Stimulated activated CD4-positive, alpha-beta T cell treated with anti-CD3 and anti-CD28 coated beads, TNF-alpha, amount 100 ng/mL, for 4 hours (primary cell): ENCODE measurements at regions not wholly inside any gene's neighbourhood (a gene's known extent, or its start where the extent isn't known, plus 50 kb on each side); places are given as distances from the start of the nearest gene placed in this dataset.
"Not testable (repeated sequence)": the region's sequence is repeated elsewhere in the genome, so short reads cannot be mapped to it uniquely, and the experiment has no call there.

ENCODE experiments used
- DNase-seq, 3 experiments: peaks; one replicate each; pipeline ENCODE4 v3.0.0-alpha.2; 2020; ENCODE audit warnings: low read depth in 3 of 3

- DNase-seq: no peak
These were observed 266.2 kb downstream of the KCTD12 start for GRCh38 chr13:76620036-76620435.

GRCh38 chr13:76619631-76620030 is 266.6 kb downstream of the KCTD12 start:
- DNase-seq: no peak

- DNase-seq: no peak
These were observed 275.3 kb downstream of the KCTD12 start for GRCh38 chr13:76610819-76611415.

GRCh38 chr13:76609643-76610042 is 276.6 kb downstream of the KCTD12 start:
- DNase-seq: no peak

DNA sequence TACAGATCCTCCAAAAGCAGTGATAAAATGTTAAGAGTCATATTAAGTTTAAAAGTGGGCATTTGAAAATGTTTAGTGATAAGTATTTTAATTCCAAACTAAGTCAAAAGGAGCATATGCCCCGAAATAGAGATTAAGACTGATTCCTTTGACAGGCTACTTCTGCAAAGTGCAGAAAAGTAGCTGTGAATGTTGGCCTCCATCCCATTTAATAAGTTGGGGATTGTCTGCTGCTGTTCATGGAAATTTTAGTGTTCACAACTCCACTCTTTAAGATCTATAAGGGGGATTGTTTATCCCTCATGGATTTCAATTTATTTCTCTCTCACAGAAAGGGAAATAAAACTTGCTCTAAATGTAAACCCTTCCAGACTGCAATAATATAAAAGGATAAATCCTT is 278.3 kb downstream of the KCTD12 start:
- DNase-seq: no peak

- DNase-seq: no peak
These were observed 286.1 kb downstream of the KCTD12 start for GRCh38 chr13:76600081-76600480.

DNA sequence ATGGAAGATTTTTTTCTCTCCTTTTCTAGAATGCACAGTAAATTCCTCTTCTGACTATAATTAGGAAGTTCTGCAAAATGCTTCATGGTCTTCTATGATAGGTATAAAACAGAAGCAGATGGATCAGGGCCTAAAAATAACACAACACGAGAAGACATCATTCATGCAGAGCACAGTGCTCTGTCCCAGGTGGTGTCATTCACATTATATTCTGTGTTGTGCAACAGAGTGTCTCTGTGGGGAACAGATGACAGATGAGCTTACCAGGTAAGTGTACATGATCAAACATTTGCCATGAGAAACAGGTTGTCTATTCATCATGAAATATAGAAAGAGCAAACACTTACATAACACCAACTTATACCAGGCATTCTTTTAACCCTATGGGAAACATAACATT is 288.3 kb downstream of the KCTD12 start:
- no peak for DNase-seq

- DNase-seq: no peak
These were observed 290.0 kb downstream of the KCTD12 start for GRCh38 chr13:76596216-76596615.

DNA sequence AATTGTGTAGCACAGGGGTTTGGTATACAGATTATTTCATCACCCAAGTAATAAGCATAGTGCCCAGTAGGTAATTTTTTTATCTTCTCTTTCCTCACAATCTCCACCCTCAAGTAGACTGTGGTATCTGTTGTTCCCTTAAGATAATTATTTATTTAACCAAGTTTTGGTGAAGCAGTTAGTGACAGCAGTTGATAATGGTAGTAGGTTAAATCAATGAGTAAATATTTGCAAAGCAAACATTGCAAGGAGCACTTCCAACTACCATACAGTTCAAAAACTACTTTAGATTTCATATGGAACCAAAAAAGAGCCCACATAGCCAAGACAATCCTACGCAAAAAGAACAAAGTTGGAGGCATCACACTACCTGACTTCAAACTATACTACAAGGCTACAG is 291.8 kb downstream of the KCTD12 start:
- no peak for DNase-seq

DNA sequence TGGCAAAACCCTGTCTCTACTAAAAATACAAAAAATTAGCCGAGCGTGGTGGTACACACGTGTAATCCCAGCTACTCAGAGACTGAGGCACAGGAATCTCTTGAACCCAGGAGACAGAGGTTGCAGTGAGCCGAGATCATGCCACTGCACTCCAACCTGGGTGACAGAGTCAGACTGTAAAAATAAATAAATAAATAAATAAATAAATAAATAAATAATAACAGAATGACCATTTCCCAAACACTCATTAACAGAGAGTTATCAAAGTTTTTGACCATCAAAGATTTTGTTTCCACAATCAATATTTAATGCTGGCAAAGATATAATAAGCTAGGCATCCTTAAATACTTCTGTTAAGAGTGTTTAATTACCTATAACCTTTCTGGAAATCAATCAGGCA is 299.4 kb downstream of the KCTD12 start:
- DNase-seq: no peak

GRCh38 chr13:76579701-76580100 is 306.5 kb downstream of the KCTD12 start:
- no peak for DNase-seq

DNA sequence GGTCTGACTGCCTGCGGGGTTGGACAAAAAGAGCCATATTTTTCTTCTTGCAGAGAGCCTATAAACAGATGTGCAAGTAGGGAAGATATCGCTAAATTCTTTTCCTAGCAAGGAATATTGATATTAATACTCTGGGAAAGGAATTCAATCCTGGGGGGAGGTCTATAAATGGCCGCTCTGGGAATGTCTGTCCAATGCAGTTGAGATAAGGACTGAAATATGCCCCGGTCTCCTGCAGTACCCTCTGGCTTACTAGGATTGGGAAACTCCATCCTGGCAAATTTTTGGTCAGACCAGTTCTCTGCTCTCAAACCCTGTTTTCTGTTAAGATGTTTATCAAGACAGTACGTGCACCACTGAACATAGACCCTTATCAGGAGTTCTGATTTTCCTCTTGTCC is 310.6 kb downstream of the KCTD12 start:
- DNase-seq: not testable (repeated sequence)

- no peak for DNase-seq
These were observed 315.7 kb downstream of the KCTD12 start for GRCh38 chr13:76570510-76570971.

- no peak for DNase-seq
These were observed 329.6 kb downstream of the KCTD12 start for GRCh38 chr13:76556627-76557026.

- DNase-seq: no peak
These were observed 333.4 kb downstream of the KCTD12 start for GRCh38 chr13:76552807-76553206.

DNA sequence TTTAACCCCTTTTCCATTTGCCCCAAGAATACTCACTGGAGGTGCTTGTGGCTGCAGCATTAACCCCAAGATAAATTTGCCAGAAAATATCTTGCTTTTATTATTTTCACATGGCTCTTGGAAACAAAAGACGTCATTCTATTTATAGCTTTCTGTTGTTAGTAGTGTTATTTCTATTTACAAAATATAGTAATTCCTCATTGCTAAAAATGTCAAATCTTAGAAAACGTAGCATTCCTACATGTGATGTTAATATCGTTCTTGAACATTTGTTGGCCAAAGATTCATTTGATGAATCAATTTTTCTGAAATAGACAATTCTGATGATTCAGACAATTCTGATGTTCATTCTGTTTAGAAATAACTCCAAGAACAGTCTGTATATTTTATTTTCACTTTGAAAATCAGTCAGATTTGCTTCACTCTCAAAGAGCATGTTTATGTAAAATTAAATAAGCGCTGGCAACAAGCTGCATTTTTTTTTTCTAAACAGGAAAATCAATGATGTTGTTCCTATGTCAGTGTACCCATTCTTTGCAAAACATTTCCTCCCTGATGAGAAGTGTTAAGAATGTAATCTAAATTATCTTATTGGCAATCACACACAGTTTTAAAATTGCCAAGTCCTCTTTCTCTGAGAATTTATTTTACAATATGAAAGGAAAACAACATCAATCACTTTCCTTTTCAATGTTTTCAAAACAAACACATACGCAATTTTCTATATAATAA is 334.0 kb downstream of the KCTD12 start:
- DNase-seq: no peak

DNA sequence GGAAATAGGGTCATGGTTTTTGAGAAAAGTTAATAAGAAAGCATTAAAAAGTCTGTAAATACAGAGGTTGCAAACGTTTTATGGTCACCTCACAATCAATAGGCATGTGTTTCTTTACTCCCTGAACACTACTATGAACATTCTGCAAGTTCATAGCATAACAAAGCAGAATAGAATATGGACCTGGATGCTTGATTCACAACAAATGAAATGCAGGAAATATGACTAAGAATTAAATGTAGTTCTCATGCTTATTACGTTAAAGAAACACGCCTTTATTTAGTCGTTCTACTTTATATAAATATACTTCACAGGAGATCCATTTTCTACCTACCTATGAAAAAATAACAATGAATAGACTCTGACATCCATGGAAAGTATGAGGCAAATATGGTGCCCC is 344.0 kb downstream of the KCTD12 start:
- no peak for DNase-seq

DNA sequence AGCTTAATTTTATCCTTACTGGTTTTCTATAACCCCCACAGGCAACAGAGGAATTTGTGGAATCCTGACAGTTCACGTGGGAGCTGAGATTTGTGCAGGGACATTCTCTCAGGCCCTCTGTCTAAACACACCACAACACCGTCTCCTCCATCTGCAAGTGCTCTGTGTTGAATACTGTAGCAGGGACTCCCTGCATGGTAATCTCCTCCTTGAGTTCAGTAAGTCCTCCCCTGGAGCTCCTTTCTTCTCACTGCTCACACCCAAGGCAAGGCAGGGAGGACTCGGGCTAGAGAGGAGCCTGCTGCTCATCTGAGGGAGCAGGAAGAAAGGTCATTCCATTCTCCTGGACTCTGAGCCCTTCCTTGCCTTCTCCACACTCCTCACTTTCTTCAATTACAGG is 348.2 kb downstream of the KCTD12 start:
- DNase-seq: no peak

- DNase-seq: no peak
These were observed 353.0 kb downstream of the KCTD12 start for GRCh38 chr13:76533251-76533650.

DNA sequence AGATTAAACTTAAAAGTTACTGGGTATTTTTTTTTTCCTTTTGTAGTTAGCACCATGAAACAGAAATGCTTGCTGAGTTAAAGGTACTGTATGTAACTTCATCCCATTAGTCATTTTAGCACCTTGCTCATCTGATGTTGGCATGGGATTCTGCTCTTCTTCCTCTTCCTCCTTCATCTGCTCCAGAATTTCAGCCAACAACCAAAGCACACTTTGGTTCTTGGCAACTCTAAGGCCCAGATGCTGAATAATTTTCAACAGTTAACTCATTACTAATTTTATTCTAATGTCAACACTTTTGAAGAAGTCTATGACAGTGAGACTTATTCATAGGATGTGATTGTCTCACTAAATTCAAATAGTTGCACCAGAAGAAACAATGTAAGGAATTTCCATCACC is 359.2 kb downstream of the KCTD12 start:
- no peak for DNase-seq

GRCh38 chr13:76523740-76524340 is 362.4 kb downstream of the KCTD12 start:
- DNase-seq: no peak

GRCh38 chr13:76522083-76522755 is 364.0 kb downstream of the KCTD12 start:
- no peak for DNase-seq

- DNase-seq: no peak
These were observed 366.5 kb downstream of the KCTD12 start for GRCh38 chr13:76519685-76520084.
